Posterior vena cava (tissue), 2 donors: ENCODE measurements at regions not wholly inside any gene's neighbourhood (a gene's known extent, or its start where the extent isn't known, plus 50 kb on each side); places are given as distances from the start of the nearest gene placed in this dataset.
"Not testable (repeated sequence)": the region's sequence is repeated elsewhere in the genome, so short reads cannot be mapped to it uniquely, and the experiment has no call there.

Experiments
- DNase-seq: peaks from one replicate; pipeline ENCODE4 v3.0.0-alpha.2; 2020; ENCODE audit warnings: low spot score
- intact Hi-C, 2 donors: fragments of 100-400 bp; cut with DNase I; formaldehyde crosslinking; loops; one replicate each; pipeline versions ENCODE4 v1.14.1 to v1.14.2; 2022 to 2023
- donor health status: DM: yes; HTN: yes; CAD: no.
- donor health status: DM: yes; HTN: yes; CAD: no.

DNA sequence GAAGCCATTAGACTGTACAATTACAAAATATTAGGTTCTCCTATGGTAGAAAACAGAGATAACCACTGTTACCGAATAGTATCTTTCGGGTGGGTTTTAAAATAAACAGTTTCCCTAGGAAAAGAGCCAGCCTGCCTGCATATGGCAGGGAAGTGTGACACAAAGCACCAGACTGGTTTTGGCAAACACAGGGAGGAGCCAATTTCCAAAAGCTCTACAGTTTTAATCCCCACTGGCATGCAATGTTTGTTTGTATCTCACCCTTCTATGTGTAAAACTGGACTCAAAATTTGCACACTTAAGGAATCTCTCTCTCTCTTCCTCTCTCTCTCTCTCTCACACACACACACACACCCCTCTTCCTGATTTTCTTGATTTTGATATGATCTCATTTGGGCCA lies 261.7 kb downstream of the ETV1 start:
- DNase-seq: no peak
- intact Hi-C loops: no loop called here

DNA sequence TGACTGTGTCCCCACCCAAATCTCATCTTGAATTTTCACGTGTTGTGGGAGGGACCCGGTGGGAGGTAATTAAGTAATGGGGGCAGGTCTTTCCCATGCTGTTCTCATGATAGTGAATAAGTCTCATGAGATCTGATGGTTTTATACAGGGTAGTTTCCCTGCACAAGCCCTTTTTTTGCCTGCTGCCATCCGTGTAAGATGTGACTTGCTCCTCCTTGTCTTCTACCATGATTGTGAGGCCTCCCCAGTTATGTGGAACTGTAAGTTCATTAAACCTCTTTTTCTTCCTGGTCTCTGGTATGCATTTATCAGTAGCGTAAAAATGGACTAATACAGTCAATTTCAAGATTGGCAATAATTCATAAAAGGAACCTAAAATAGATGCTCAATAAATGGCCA lies 261.0 kb downstream of the ETV1 start:
- intact Hi-C loops, DNase-seq: not testable (repeated sequence)

GRCh38 chr7:13731643-13732042 lies 257.8 kb downstream of the ETV1 start:
- intact Hi-C loops: no loop called here

GRCh38 chr7:13737563-13737962 lies 251.9 kb downstream of the ETV1 start:
- no peak for DNase-seq
- intact Hi-C loops: no loop called here

More at GRCh38 chr7:13731643-13732042, 257.8 kb downstream of the ETV1 start:
- DNase-seq: no peak

DNA sequence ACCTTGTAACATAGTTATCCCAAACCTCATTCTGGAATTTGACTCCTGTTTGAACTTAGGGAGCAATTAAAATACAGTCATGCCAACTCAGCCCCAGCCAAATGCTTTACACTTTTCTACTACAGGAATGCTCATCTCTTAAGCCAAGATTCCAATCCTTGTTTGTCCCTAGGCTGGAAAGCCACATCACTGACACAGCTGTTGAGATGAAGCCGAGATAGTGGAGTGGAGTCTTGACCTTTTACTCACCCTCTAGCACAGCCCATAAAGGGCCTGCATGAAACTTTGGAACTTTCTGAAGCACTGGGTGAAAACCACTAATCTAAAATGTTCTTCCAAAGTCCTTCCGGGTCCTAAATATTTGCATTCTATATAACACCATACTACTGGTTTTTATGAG lies 247.3 kb downstream of the ETV1 start:
- DNase-seq: no peak
- intact Hi-C loops: no loop called here

DNA sequence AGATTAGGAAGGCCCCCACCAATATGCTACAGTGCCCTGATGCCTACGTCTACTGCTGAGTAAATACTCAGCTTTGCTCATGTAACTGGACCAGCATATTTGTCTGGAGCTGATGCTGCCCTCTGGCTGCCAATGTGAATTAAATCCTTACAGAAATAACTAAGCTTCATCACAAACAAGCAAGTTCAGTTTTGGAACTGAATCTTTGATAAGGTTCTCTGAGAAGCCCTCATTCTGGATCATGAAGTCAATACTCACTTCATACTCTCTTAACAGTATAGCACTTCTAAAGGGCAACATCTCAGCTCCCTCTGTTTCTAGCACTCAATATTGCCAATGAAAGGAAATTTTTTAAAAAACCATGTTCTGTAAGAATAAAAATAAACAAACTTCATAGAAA lies 246.7 kb downstream of the ETV1 start:
- intact Hi-C loops: no loop called here
- DNase-seq: peak; percentile 16

- no peak for DNase-seq
Observed at GRCh38 chr7:13743226-13743625, 246.2 kb downstream of the ETV1 start.

GRCh38 chr7:13745530-13745929 lies 243.9 kb downstream of the ETV1 start:
- intact Hi-C loops: no loop called here
- no peak for DNase-seq

More at GRCh38 chr7:13743226-13743625, 246.2 kb downstream of the ETV1 start:
- intact Hi-C loops: no loop called here

- intact Hi-C loops: no loop called here
- no peak for DNase-seq
Observed at GRCh38 chr7:13748998-13749397, 240.5 kb downstream of the ETV1 start.

DNA sequence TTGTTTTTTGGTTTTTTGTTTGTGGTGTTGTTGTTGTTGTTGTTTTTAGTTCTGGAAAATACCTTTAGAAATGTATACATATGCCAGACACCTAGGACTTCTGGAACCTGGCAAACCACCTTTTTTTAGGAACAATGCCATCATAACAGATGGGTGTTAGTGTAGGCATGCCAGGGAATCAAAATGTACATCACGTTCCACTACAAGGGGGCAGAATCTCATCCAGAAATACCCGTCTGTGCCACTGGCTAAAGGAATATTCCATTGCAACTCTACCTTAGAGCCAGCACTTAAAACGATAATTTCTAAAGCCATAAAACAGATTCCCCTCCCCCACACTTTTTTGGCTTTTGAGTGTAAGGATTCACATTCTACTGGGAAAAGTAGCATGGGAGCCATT lies 239.8 kb downstream of the ETV1 start:
- intact Hi-C loops: no loop called here

GRCh38 chr7:13751766-13752165 lies 237.7 kb downstream of the ETV1 start:
- intact Hi-C loops: no loop called here
- DNase-seq: no peak

More for the DNA sequence above, 239.8 kb downstream of the ETV1 start:
- DNase-seq: no peak

DNA sequence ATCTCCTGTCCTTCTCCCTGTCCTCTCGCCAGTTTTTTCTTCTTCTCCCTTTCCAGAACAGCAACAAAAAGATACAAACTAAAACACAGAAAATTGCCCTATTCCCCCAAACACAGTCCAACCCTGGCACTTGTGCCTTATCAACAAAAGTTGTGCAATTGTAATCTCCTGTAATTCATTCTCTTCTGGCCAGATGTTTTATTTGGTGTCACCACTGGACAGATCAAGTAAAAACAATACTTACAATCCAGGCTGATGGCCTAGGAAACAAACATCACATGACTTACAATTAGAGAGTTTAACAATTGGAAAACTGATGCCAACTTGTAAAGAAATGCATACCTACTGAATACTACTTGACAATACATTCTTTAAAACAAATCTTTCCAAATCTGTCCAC lies 231.6 kb downstream of the ETV1 start:
- no peak for DNase-seq
- intact Hi-C loops: no loop called here

- intact Hi-C loops: not testable (repeated sequence)
Observed at GRCh38 chr7:13765853-13766252, 223.6 kb downstream of the ETV1 start.

DNA sequence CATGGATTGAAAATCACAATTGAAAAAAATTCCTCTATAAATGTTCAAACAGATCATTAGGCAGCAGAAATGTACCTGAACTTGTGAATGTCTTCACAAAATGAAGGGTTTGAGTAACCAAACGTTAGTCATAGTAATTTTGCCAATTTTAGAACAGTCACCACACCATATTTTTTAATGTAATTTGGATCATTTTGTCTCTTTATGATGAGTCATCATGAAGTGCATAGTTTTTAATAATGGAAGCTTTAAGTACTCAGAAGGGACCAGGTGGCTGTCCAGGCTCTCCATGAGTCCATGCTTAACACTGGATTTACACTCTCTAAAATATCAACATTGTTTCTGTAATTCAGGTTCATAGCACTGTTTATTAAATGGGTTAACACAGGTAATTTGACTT lies 219.2 kb downstream of the ETV1 start:
- no peak for DNase-seq
- intact Hi-C loops: no loop called here

More at GRCh38 chr7:13765853-13766252, 223.6 kb downstream of the ETV1 start:
- not testable (repeated sequence) for DNase-seq

DNA sequence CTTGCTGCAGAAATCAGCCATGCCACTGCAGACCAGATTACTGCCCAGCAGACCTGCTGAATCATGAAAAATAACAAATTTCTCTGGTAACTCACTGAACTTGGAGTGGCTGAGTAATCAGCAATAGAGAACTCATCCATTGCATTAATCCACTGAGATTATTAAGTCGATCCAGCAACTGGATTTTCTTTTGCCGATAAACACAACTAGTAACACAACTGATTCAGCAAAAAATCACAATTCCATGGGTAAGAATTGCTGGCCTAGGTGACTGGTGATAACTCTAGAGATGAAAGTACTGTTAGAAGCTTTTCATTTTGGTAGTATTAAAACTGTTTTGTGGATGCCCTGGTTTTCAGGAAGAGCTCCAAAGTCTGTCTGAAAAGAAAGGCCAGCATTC lies 214.5 kb downstream of the ETV1 start:
- no peak for DNase-seq
- intact Hi-C loops: no loop called here

GRCh38 chr7:13777242-13777641 lies 212.2 kb downstream of the ETV1 start:
- DNase-seq: no peak

DNA sequence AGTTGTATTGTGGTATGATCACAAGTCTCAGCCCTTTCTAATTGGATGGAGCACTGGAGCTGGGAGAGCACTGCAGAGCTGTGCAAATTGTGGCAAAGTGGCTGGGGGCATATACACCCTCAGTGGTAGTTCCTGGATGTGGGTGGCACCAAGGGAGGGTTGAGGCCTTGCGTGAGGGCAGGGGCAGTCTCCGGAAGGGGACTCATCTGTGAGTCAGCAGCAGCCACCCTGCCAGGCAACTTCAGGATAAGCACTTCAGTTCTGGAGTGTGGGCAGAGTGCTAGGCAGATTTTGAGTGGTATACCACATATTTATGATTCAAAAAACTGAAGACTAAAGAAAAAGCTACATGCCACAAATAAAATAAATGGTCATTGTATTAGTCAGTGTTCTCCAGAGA lies 210.5 kb downstream of the ETV1 start:
- no peak for DNase-seq
- intact Hi-C loops: no loop called here

More at GRCh38 chr7:13777242-13777641, 212.2 kb downstream of the ETV1 start:
- intact Hi-C loops: no loop called here

GRCh38 chr7:13790611-13791010 lies 198.9 kb downstream of the ETV1 start:
- intact Hi-C loops: no loop called here

GRCh38 chr7:13792208-13792607 lies 197.3 kb downstream of the ETV1 start:
- no peak for DNase-seq
- intact Hi-C loops: no loop called here

More at GRCh38 chr7:13790611-13791010, 198.9 kb downstream of the ETV1 start:
- DNase-seq: no peak

- DNase-seq: no peak
- intact Hi-C loops: no loop called here
Observed at GRCh38 chr7:13793926-13794325, 195.5 kb downstream of the ETV1 start.

- no peak for DNase-seq
- intact Hi-C loops: no loop called here
Observed at GRCh38 chr7:13794581-13794980, 194.9 kb downstream of the ETV1 start.

DNA sequence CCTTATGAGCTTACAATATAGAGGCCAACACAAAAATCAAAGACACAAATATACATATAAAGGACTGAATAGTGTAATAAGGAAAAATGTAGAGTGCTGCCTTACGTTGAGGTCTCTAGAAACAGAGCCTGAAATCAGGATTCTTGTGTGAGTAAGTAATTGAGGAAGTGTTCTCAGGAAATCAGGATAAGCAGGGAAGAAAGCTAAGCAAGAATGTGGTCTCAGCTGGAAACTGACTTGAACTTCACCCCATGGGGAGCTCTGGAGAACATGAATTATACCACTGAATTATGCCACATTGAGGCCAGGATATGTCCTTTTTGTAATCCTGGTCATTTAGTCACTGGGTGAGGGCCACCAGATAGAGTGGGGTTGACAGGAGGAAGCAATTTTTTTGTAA lies 191.9 kb downstream of the ETV1 start:
- no peak for DNase-seq
- intact Hi-C loops: no loop called here
